SU-DHL-6 (cell line): ENCODE measurements at regions not wholly inside any gene's neighbourhood (a gene's known extent, or its start where the extent isn't known, plus 50 kb on each side); places are given as distances from the start of the nearest gene placed in this dataset.

Experiments used
- CTCF ChIP-seq: fragments of 200-600 bp; sonication (generic); IDR thresholded peaks from one replicate; pipeline ENCODE4 v1.5.1; 2017; ENCODE audit warnings: antibody characterized with exemption, mild to moderate bottlenecking, low read length, moderate library complexity; ENCODE audit not compliant: insufficient read depth, poor library complexity, severe bottlenecking
- EZH2phosphoT487 ChIP-seq: fragments of 200-600 bp; sonication (generic), shearing (Covaris generic); conservative IDR thresholded peaks from 2 replicates; pipeline ENCODE4 v1.6.1; 2018; ENCODE audit warnings: mild to moderate bottlenecking, antibody characterized with exemption, low read length, moderate library complexity, mixed read lengths

DNA sequence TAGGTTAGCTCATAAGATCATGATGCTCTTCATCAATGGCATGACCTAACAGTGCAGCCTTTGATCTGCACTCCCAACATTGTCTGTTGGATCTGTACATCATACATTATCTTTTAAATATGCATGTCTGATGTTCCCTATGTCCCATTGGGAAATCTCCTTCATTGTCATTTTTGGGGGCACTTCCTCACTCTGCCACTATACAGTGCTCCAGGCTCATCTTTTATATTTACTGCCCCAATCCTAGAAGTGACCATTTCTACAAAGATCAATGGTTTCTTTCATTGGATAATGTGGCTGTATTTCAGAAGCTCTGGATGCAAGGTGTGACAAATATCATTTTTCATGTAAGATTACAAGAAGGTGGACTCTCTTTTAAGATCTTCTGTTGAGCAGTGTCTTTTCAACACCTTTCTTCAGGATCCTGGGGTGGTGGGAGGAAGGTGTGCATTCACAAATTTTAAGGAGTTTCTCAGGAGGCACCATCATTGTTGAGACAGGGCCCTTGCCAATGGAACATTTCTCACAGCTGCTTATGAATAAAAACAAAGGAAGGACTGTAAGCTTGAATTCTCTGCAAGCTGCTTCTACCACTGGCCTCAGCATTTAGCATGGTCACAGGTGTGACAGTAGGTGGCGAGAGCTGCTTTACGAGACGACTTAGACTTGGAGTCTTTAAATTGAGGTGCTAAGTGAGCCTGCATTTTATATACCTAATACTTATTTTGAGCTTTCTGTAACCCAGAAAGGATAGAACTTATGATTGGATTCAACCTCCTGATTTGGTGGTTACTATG is 403.0 kb downstream of the LMO7 start:
- TF ChIP-seq CTCF (no peak), EZH2phosphoT487 (no peak)
